Ascending aorta (tissue), 2 donors: ENCODE measurements at regions not wholly inside any gene's neighbourhood (a gene's known extent, or its start where the extent isn't known, plus 50 kb on each side); places are given as distances from the start of the nearest gene placed in this dataset.

Experiments
- DNase-seq, 2 donors: peaks; one replicate each; pipeline ENCODE4 v3.0.0-alpha.2; 2019; ENCODE audit warnings: low spot score in 2 of 2
- H3K27ac ChIP-seq, 2 donors: fragments of 200-600 bp; sonication (generic); one replicate each; pipeline ENCODE4 v1.5.1; 2016 to 2017; ENCODE audit warnings: mild to moderate bottlenecking in 1 of 2
- H3K27me3 ChIP-seq: fragments of 200-600 bp; sonication (generic); one replicate; pipeline ENCODE4 v1.5.1; 2017
- H3K36me3 ChIP-seq, 2 donors: fragments of 200-600 bp; sonication (generic); one replicate each; pipeline ENCODE4 v1.5.1; 2016
- H3K4me1 ChIP-seq, 2 donors: fragments of 200-600 bp; sonication (generic); one replicate each; pipeline ENCODE4 v1.5.1; 2016 to 2017; ENCODE audit warnings: mild to moderate bottlenecking in 1 of 2
- H3K4me3 ChIP-seq, 2 donors: fragments of 200-600 bp; sonication (generic); one replicate each; pipeline ENCODE4 v1.5.1; 2016 to 2017; ENCODE audit warnings: mild to moderate bottlenecking in 1 of 2
- H3K9me3 ChIP-seq, 2 donors: fragments of 200-600 bp; sonication (generic); one replicate each; pipeline ENCODE4 v1.5.1; 2016
- intact Hi-C: fragments of 100-400 bp; cut with DNase I; formaldehyde crosslinking; loops from one replicate; pipeline ENCODE4 v1.15.1; 2023
- TF ChIP-seq, protein P1 (sequence below), 3 experiments: fragments of 200-600 bp in 2 of 3; fragments of 450-650 bp in 1 of 3; sonication (generic) in 2 of 3; IDR thresholded peaks; one replicate each; pipeline ENCODE4 v1.5.1; 2016 to 2019; ENCODE audit warnings: antibody characterized with exemption in 3 of 3, mild to moderate bottlenecking in 1 of 3, moderate library complexity in 1 of 3

DNA sequence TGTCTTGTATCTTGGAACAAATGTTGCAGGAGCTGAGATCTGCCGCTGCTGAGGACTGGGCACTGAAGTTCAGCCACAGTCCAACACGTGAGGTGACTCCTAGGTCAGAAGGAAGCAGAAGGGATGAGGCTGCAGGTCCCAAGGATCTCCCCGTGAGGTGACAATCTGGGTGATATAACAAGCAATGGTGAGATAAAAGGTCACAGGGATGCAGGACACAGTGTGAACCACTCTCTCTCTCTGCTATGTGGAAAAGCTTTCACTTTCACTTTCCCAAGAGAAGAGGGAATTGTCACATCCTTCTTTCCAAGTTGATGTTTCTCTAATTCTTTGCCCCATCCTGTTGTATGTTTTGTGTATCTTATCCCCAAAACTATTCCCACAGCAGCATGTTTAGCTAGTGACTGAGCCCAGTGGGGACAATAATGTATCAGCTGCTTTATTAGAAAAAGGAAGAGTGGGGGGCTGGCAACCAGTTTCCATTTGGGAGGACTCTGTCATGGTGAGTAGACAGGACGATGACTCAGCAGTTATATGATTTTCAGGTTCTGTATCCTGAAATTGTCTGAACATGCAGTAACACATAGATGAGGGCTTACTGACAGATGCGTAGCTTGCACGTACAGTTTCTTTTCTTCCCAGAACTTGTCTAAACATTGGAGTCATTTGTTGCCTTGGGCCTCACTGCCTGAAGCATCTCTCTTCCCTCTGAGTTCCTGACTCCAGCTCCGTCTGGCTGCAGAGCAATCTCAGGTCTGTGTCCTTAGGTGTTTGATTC lies 1415.8 kb upstream of the TENM3 start:
- TF ChIP-seq, protein P1, sequence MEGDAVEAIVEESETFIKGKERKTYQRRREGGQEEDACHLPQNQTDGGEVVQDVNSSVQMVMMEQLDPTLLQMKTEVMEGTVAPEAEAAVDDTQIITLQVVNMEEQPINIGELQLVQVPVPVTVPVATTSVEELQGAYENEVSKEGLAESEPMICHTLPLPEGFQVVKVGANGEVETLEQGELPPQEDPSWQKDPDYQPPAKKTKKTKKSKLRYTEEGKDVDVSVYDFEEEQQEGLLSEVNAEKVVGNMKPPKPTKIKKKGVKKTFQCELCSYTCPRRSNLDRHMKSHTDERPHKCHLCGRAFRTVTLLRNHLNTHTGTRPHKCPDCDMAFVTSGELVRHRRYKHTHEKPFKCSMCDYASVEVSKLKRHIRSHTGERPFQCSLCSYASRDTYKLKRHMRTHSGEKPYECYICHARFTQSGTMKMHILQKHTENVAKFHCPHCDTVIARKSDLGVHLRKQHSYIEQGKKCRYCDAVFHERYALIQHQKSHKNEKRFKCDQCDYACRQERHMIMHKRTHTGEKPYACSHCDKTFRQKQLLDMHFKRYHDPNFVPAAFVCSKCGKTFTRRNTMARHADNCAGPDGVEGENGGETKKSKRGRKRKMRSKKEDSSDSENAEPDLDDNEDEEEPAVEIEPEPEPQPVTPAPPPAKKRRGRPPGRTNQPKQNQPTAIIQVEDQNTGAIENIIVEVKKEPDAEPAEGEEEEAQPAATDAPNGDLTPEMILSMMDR (IDR thresholded peaks at IDR 0.05): no peak
- no peak overlapping the region for H3K27ac ChIP-seq
- no peaks in the 10 kb centered on the region for H3K27me3 ChIP-seq
- H3K4me3 ChIP-seq: peak overlapping the region; percentile 55 to 57
- no peaks in the 10 kb centered on the region for H3K36me3 ChIP-seq
- H3K9me3 ChIP-seq: no peaks in the 10 kb centered on the region
- no peak for DNase-seq
- H3K4me1 ChIP-seq: no peaks in the 10 kb centered on the region
- intact Hi-C loops: no loop called here

DNA sequence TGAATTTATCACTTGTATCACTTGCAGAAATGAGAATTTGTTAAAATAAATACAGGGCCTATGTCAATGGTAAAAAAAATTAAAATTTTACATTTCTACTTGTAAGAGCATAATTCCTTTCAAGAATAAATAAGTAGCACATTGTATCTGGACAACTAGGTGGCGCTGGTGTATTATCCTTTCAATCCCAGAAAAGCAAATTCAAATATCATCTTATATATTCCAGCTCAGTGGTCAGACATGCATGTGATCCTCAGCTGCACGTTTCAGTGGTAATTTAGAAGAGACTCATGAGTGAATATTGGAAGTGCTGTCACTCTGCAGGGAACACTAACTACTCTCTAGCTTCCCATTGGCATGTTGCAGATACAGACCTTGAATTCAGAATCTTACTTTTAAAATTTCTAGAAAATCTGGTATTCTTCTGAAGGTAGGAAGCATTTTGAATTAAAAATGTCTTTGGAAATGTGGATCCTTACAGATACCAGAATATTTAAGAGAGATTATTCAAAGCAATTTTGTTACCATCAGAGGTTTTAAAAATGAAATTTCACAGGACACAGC lies 1414.7 kb upstream of the TENM3 start:
- H3K36me3 ChIP-seq: no peaks in the 10 kb centered on the region
- H3K27ac ChIP-seq: no peak overlapping the region
- TF ChIP-seq, protein P1 (IDR thresholded peaks at IDR 0.05): peak; percentile 24 to 56 (median 34)
- intact Hi-C loops: no loop called here
- no peak for DNase-seq
- no peaks in the 10 kb centered on the region for H3K9me3 ChIP-seq
- H3K4me3 ChIP-seq: no peak overlapping the region
- no peaks in the 10 kb centered on the region for H3K4me1 ChIP-seq
- no peaks in the 10 kb centered on the region for H3K27me3 ChIP-seq

DNA sequence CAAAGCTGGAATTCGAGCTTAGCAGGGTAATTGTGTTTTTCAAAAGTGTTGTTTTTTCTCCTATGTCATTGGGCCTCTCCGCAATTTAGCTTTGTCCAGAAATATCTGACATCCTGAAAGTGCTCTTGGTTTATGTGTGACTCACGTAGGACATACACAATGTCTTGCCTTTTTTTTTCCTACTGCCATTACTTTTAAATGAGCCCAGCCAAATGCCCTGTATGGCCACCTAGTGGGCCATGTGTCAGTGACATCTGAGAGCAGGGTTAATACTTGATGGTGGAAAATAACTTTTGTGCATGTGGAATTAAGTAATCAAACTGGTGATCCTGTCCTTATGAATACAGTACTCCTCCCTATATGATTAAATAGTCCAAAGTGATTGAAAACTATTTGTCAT lies 1411.1 kb upstream of the TENM3 start:
- Histone ChIP-seq H3K27ac (no peak overlapping the region), H3K36me3 (no peaks in the 10 kb centered on the region), H3K9me3 (no peaks in the 10 kb centered on the region), H3K4me1 (no peaks in the 10 kb centered on the region), H3K27me3 (no peaks in the 10 kb centered on the region), H3K4me3 (no peak overlapping the region)
- TF ChIP-seq, protein P1 (IDR thresholded peaks at IDR 0.05): no peak
- no peak for DNase-seq
- intact Hi-C loops: no loop called here

DNA sequence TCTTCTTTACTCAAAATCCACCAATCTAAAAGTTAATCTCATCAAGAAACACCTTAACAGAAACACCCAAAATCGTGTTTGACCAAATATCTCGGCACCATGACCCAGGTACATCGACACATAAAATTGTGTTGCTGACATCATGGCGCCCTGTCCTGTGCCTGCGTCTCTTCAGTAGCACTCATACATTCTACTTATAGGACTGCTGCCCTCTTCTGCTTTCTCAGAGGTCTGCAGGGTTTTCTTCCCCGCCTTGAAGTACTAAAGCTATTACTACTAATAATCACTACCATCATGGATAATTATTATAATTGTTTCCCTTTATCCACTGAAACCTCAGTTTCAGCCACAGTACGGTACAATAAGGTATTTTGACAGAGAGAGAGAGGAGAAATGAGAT lies 1403.1 kb upstream of the TENM3 start:
- intact Hi-C loops: no loop called here
- Histone ChIP-seq H3K36me3 (no peaks in the 10 kb centered on the region), H3K27me3 (no peaks in the 10 kb centered on the region), H3K4me1 (no peaks in the 10 kb centered on the region), H3K27ac (no peak overlapping the region), H3K4me3 (no peak overlapping the region), H3K9me3 (no peaks in the 10 kb centered on the region)
- no peak for DNase-seq
- TF ChIP-seq, protein P1 (IDR thresholded peaks at IDR 0.05): no peak

DNA sequence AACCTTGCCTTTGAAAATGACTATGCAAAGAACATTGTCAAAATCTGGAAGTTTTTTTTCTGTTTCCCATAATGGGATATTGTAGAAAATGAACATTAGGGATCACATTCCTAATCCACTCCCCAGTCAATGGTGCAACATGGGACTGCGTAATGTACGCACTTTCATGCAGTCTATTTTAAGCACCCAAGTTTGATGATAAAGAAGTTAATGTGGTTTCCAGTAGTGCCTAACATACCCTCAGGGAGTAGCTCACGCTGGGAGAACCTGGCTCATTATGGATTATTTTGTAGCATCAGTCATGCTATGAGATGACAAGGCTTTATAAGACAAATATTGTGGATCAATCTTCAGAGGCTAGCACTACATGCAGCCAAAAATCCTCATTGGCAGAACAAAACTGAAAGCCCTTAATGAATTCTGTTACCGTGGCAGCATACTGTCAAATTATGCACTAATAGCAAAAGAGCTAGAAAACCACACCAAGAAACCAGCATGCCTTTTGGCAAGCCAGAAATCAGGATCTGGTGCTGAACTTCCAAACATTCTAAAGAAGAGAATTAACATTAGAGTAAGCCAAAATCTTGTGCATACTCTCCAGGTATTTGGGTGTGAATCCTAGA lies 1392.8 kb upstream of the TENM3 start:
- Histone ChIP-seq H3K9me3 (no peaks in the 10 kb centered on the region), H3K36me3 (no peaks in the 10 kb centered on the region), H3K4me3 (no peak overlapping the region), H3K27ac (no peak overlapping the region), H3K4me1 (no peaks in the 10 kb centered on the region), H3K27me3 (no peaks in the 10 kb centered on the region)
- no peak for DNase-seq
- TF ChIP-seq, protein P1 (IDR thresholded peaks at IDR 0.05): no peak
- intact Hi-C loops: no loop called here
